ENCODE measurements at regions not wholly inside any gene's neighbourhood (a gene's known extent, or its start where the extent isn't known, plus 50 kb on each side); places are given as distances from the start of the nearest gene placed in this dataset.

- no peak for TF ChIP-seq GATA1 (IDR thresholded peaks at IDR 0.05; ENCODE audit: low read depth, low read length)
- no peak for TF ChIP-seq POLR2A (IDR thresholded peaks at IDR 0.05; ENCODE audit: low read length)
- no peak for DNase-seq
Observed at GRCh38 chr9:73014011-73014410, 61.2 kb upstream of the ALDH1A1 start.

GRCh38 chr9:73011956-73012355 is 59.1 kb upstream of the ALDH1A1 start:
- TF ChIP-seq GATA1 (IDR thresholded peaks at IDR 0.05; ENCODE audit: low read depth, low read length) (no peak), POLR2A (IDR thresholded peaks at IDR 0.05; ENCODE audit: low read length) (no peak)
- DNase-seq = no peak

DNA sequence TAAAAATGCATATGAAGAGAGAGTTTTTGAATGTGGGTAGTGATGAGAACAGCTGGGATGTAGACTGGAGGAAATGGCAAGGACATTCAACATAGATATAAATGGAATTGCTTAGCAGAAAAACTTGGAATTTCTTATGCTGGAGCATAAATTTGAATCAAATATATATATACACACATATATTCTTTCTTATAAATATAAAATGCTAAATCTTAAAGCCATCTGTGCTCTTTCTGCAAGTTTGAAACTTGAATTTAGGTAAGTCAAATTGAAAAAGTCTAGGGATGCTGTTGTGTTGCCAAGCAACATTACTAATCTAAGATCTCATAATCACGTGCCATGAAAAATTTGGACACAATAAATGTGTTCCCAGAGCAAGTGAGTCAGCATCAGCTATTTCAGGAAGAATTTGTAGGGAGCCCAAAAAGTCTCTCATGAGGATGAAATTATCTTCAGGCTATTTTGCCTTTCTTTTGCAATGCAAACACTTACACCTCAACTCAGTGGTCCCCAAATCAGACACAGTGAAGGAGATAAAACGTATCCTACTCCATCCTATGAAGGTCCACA is 58.4 kb upstream of the ALDH1A1 start:
- DNase-seq = no peak
- TF ChIP-seq POLR2A (IDR thresholded peaks at IDR 0.05; ENCODE audit: low read length) = no peak

- peak; percentile 34 to 71 for DNase-seq
- TF ChIP-seq GATA1 (IDR thresholded peaks at IDR 0.05; ENCODE audit: low read depth, low read length) = no peak
- no peak for TF ChIP-seq POLR2A (IDR thresholded peaks at IDR 0.05; ENCODE audit: low read length)
Observed at GRCh38 chr9:73009649-73010288, 56.9 kb upstream of the ALDH1A1 start.

GRCh38 chr9:73007966-73008672 is 55.3 kb upstream of the ALDH1A1 start:
- TF ChIP-seq GATA1 (IDR thresholded peaks at IDR 0.05; ENCODE audit: low read depth, low read length) = no peak
- TF ChIP-seq POLR2A (IDR thresholded peaks at IDR 0.05; ENCODE audit: low read length) = no peak
- DNase-seq = no peak

- TF ChIP-seq GATA1 (IDR thresholded peaks at IDR 0.05; ENCODE audit: low read depth, low read length) = no peak
- no peak for TF ChIP-seq POLR2A (IDR thresholded peaks at IDR 0.05; ENCODE audit: low read length)
- DNase-seq = no peak
Observed at GRCh38 chr9:73006986-73007385, 54.1 kb upstream of the ALDH1A1 start.

Data from erythroblast (primary cell).